ENCODE measurements at regions not wholly inside any gene's neighbourhood (a gene's known extent, or its start where the extent isn't known, plus 50 kb on each side); places are given as distances from the start of the nearest gene placed in this dataset.
"Not testable (repeated sequence)": the region's sequence is repeated elsewhere in the genome, so short reads cannot be mapped to it uniquely, and the experiment has no call there.

DNA sequence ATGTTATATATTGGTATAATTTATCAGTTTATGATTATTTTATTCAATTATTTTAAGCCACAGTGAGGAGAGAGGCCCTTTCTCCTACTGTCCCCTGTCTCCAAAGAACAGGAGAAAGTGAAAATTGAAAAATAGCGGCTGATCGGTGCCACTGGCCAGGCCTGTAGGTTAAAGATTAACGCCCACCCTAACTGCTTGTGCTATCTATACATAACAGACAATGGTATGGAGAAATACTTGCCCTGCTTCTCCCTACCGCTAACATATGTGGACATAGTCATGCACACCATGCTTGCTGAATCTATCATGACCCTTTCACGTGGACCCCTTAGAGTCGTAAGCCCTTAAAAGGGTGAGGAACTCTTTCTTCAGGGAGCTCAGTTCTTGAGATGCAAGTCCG lies 67.5 kb downstream of the EIF1AY start:
- Mint-ChIP-seq H3K27me3 (no peaks in the 10 kb centered on the region), H3K36me3 (no peaks in the 10 kb centered on the region), H3K9me3 (peaks cover 0 to 10% (median 0%) of the 10 kb centered on the region in 9 donors), H3K4me1 (no peaks in the 10 kb centered on the region), H3K4me3 (no peak overlapping the region), H3K27ac (no peak overlapping the region)
- ATAC-seq = no peak
- no peak for DNase-seq
- POLR2A ChIA-PET = no interaction called here

DNA sequence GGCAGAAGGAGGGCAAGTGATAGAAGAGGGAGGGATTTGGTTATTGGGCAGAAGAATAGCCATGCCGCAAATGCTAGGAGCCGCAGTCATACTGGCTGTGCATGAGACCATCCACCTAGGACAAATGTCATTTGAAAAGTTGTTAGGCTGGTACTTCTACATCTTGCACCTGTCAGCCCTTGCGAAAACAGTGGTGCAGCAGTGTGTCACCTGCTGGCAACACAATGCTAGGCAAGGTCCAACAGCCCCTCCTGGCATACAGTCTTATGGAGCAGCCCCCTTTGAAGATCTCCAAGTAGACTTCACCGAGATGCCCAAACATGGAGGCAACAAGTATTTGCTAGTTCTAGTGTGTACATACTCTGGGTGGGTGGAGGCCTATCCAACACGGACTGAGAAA lies 72.7 kb downstream of the EIF1AY start:
- no peak overlapping the region for H3K4me3 Mint-ChIP-seq
- no peaks in the 10 kb centered on the region for H3K36me3 Mint-ChIP-seq
- H3K9me3 Mint-ChIP-seq = no peaks in the 10 kb centered on the region
- no peaks in the 10 kb centered on the region for H3K4me1 Mint-ChIP-seq
- no peaks in the 10 kb centered on the region for H3K27me3 Mint-ChIP-seq
- H3K27ac Mint-ChIP-seq = no peak overlapping the region
- ATAC-seq (no peak), DNase-seq (peak in 1 of 10 donors; percentile 0)
- POLR2A ChIA-PET = no interaction called here

DNA sequence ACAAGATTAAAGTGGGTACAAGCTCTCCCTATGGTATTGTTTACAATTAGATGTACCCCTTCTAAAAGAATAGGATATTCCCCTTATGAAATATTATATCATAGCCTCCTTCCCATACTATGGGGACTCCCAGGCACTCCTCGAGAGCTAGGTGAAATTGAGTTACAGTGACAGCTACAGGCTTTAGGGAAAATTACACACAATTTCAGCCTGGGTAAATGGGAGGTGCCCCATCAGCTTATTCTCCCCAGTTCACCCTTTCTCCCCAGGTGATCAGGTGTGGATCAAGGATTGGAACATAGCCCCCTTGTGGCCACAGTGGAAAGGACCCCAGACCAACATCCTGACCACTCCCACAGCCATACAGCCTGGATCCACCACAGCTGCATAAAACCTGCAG lies 73.3 kb downstream of the EIF1AY start:
- DNase-seq, H3K4me1 Mint-ChIP-seq, H3K36me3 Mint-ChIP-seq, ATAC-seq, H3K9me3 Mint-ChIP-seq, H3K4me3 Mint-ChIP-seq, H3K27me3 Mint-ChIP-seq, POLR2A ChIA-PET, H3K27ac Mint-ChIP-seq: not testable (repeated sequence)

DNA sequence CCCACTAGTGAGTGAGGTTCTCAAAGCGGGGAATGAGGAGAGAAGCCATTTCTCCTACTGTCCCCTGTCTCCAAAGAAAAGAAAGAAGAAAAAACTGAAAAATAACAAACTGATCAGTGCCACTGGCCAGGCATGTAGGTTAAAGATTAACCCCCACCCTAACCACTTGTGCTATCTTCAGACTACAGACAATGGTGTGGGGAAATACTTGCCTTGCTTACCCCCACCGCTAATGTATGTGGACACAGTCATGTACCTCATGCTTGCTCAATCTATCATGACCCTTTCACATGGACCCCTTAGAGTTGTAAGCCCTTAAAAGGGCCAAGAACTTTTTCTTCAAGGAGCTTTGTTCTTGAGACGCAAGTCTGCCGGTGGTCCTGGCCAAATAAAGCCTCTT lies 75.9 kb downstream of the EIF1AY start:
- no peaks in the 10 kb centered on the region for H3K9me3 Mint-ChIP-seq
- H3K27me3 Mint-ChIP-seq = no peaks in the 10 kb centered on the region
- no peaks in the 10 kb centered on the region for H3K36me3 Mint-ChIP-seq
- H3K4me1 Mint-ChIP-seq = no peaks in the 10 kb centered on the region
- DNase-seq = no peak
- POLR2A ChIA-PET = no interaction called here
- no peak overlapping the region for H3K4me3 Mint-ChIP-seq
- no peak for ATAC-seq
- no peak overlapping the region for H3K27ac Mint-ChIP-seq

DNA sequence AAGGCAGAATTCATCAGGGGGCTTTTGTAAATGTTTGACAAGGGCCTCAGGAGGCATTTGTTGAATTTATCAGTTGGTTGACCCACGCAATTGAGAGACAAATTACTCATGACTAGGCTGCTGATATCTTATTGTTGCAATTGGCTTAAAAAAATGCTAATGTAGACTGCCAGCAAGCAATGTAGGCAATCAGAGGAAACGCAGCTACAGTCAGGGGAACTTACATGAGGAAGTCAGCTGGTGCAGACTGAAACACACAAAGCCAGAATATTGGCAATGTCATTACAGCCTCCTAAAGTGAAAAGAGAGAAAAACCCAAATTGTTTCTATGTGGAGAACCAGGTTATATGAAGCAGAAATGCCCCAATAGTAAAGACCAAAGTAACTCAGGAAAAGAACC lies 83.9 kb downstream of the EIF1AY start:
- POLR2A ChIA-PET = no interaction called here
- Mint-ChIP-seq H3K36me3 (no peaks in the 10 kb centered on the region), H3K9me3 (no peaks in the 10 kb centered on the region), H3K4me3 (no peak overlapping the region), H3K27ac (no peak overlapping the region), H3K27me3 (no peaks in the 10 kb centered on the region), H3K4me1 (peaks cover 0 to 4% (median 0%) of the 10 kb centered on the region in 4 donors)
- no peak for ATAC-seq
- DNase-seq = no peak

DNA sequence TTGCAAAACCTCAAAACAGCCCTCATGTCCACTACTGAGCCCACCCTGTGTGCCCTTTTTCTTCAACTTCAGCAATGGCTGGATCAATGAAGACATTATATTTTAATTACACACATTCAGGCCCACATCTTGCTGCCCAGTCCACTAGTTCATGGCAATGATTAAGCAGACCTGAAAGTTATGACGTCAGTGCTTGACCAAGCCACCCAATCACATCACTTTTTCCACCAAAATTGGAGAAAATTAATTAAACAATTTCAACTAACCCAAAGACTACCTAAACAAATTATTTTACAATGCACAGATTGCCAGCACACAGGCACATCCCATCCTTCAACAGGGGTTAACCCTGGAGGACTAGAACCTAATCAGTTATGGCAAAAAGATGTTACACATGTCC lies 86.6 kb downstream of the EIF1AY start:
- Mint-ChIP-seq H3K4me3 (no peak overlapping the region), H3K27me3 (no peaks in the 10 kb centered on the region), H3K27ac (no peak overlapping the region), H3K36me3 (no peaks in the 10 kb centered on the region), H3K4me1 (peaks cover 0 to 4% (median 0%) of the 10 kb centered on the region in 4 donors), H3K9me3 (no peaks in the 10 kb centered on the region)
- no peak for DNase-seq
- POLR2A ChIA-PET = no interaction called here
- ATAC-seq = no peak

DNA sequence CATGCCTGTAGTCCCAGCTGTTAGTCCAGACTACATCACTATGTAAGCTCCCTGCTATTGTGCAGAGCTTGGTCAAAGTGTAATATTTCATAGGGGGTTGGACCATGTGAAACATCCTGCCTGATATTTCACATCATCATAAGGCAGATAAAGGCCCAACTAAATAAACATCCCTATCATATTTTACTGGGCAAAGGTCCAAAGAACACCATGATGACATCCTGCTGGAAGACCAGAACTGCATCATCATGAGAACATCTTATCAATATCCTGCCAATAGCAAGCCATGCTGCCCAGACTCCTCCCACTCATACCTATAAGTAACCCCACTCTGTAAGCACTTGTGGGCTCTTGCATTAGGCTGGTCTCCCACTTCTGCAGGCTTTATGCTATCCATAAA lies 88.6 kb downstream of the EIF1AY start:
- Mint-ChIP-seq H3K27ac (no peak overlapping the region), H3K27me3 (no peaks in the 10 kb centered on the region), H3K36me3 (no peaks in the 10 kb centered on the region), H3K9me3 (peaks cover 0 to 7% (median 0%) of the 10 kb centered on the region in 9 donors), H3K4me3 (no peak overlapping the region), H3K4me1 (peaks cover 0 to 4% (median 1%) of the 10 kb centered on the region in 4 donors)
- ATAC-seq (no peak), DNase-seq (no peak)
- POLR2A ChIA-PET = no interaction called here

DNA sequence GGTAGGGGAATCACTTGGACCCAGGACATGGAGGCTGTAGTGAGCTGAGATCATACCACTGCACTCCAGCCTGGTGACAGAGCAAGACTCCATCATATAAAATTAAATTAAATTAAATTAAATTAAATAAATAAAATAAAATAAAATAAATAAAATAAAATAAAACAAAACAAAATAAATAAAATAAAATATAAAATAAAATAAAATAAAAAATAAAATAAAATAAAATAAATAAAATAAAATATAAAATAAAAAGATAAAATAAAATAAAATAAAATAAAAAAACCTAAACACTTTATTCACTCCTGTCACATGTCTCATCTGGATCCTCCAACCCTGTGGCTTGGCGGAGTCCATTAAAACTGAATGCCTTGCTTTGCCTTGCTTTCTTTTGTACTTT lies 89.8 kb downstream of the EIF1AY start:
- H3K4me3 Mint-ChIP-seq, H3K36me3 Mint-ChIP-seq, POLR2A ChIA-PET, H3K27ac Mint-ChIP-seq, ATAC-seq, H3K9me3 Mint-ChIP-seq, H3K27me3 Mint-ChIP-seq, H3K4me1 Mint-ChIP-seq, DNase-seq: not testable (repeated sequence)

DNA sequence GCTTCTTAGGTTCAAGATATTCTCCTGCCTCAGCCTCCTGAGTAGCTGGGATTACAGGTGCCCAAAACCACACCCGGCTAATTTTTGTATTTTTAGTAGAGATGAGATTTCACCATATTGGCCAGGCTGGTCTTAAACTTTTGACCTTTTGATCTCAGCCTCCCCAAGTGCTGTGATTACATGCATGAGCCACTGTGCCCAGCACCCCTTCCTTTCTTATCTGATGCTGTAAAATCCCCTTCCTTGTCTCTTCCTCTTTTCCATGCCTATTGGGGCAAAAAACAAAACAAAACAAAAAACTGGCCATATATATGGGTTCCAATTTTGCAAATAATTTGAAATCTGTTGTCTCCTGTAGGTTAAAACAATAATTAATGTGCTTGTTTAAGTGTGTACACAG lies 74.0 kb upstream of the RPS4Y2 start:
- H3K4me1 Mint-ChIP-seq = peaks cover 0 to 12% (median 1%) of the 10 kb centered on the region in 4 donors
- no peak for DNase-seq
- peak overlapping the region in 1 of 10 donors; percentile 64 for H3K27ac Mint-ChIP-seq
- H3K4me3 Mint-ChIP-seq = no peak overlapping the region
- no peaks in the 10 kb centered on the region for H3K27me3 Mint-ChIP-seq
- POLR2A ChIA-PET = no interaction called here
- ATAC-seq = no peak
- H3K9me3 Mint-ChIP-seq = peaks cover 0 to 19% (median 0%) of the 10 kb centered on the region in 9 donors
- H3K36me3 Mint-ChIP-seq = peaks cover 0 to 3% (median 0%) of the 10 kb centered on the region in 3 donors

DNA sequence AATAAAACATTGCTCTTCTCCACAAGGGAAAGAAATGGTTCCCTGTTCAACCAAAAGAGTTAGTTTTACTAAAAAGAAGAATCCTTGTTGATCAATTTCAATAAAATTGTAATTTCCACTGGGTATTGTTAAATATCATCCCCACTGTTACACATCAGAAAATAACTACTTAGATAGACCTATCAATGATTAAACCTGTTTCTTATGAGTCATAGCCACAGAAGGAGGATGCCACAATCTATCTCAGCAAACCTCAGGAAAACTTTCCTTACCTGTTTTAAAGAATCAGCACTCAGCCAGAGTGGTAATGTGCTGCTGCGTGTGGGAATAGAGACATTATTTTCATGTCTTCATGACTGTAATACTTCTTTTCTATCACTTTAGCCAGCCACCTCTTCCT lies 72.5 kb upstream of the RPS4Y2 start:
- DNase-seq (no peak), ATAC-seq (no peak)
- Mint-ChIP-seq H3K4me3 (no peak overlapping the region), H3K36me3 (peaks cover 0 to 3% (median 0%) of the 10 kb centered on the region in 3 donors), H3K4me1 (peaks cover 0 to 16% (median 1%) of the 10 kb centered on the region in 4 donors), H3K27ac (no peak overlapping the region), H3K27me3 (no peaks in the 10 kb centered on the region), H3K9me3 (peaks cover 0 to 14% (median 0%) of the 10 kb centered on the region in 9 donors)
- POLR2A ChIA-PET = no interaction called here

DNA sequence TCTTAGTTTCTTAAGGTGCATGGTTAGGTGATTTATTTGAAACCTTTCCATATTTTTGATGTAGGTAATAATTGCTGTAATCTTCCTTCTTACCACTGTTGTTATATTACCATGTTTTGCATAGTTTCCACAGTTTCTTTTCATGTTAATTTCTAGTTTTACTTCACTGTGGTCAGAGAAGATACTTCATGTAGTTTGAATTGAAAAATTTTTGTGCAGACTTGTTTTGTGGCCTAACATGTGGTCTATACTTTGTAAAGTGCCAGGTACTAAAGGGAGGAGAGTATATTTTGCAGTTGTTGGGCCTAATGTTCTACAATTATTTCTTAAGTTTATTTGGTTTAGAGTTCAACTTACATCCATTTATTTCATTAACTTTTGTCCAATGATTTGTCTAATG lies 69.2 kb upstream of the RPS4Y2 start:
- peak overlapping the region in 1 of 10 donors; percentile 40 for H3K27ac Mint-ChIP-seq
- ATAC-seq (no peak), DNase-seq (no peak)
- no peaks in the 10 kb centered on the region for H3K27me3 Mint-ChIP-seq
- H3K4me1 Mint-ChIP-seq = peaks cover 0 to 12% (median 1%) of the 10 kb centered on the region in 4 donors
- POLR2A ChIA-PET = no interaction called here
- H3K4me3 Mint-ChIP-seq = no peak overlapping the region
- no peaks in the 10 kb centered on the region for H3K36me3 Mint-ChIP-seq
- H3K9me3 Mint-ChIP-seq = no peaks in the 10 kb centered on the region
